GM23248 (cell line): ENCODE measurements at regions not wholly inside any gene's neighbourhood (a gene's known extent, or its start where the extent isn't known, plus 50 kb on each side); places are given as distances from the start of the nearest gene placed in this dataset.

Experiments used
- DNase-seq: peaks from one replicate; pipeline ENCODE4 v3.0.0-alpha.2; 2015
- H2AFZ ChIP-seq: fragments of 200-600 bp; sonication (generic); 2 replicates; pipeline ENCODE4 v1.6.1; 2016; ENCODE audit warnings: antibody characterized with exemption
- H3F3A ChIP-seq: fragments of 200-600 bp; sonication (generic); 2 replicates; pipeline ENCODE4 v1.6.1; 2016; ENCODE audit warnings: mild to moderate bottlenecking, antibody characterized with exemption, mixed run types; ENCODE audit not compliant: insufficient read depth
- H3K27ac ChIP-seq: fragments of 200-600 bp; sonication (generic); 2 replicates; pipeline ENCODE4 v1.5.1; 2016; ENCODE audit warnings: mild to moderate bottlenecking
- H3K27me3 ChIP-seq: fragments of 200-600 bp; sonication (generic); replicated peaks from 2 replicates; pipeline ENCODE4 v1.6.1; 2016; ENCODE audit warnings: mild to moderate bottlenecking; ENCODE audit not compliant: insufficient read depth
- H3K36me3 ChIP-seq: fragments of 200-600 bp; sonication (generic); 2 replicates; pipeline ENCODE4 v1.6.1; 2016; ENCODE audit warnings: low read depth, mild to moderate bottlenecking
- H3K4me1 ChIP-seq: fragments of 200-600 bp; sonication (generic); 2 replicates; pipeline ENCODE4 v1.6.1; 2016; ENCODE audit warnings: mild to moderate bottlenecking; ENCODE audit not compliant: insufficient read depth
- H3K4me2 ChIP-seq: fragments of 200-600 bp; sonication (generic); one replicate; pipeline ENCODE4 v1.6.1; 2016; ENCODE audit warnings: mild to moderate bottlenecking; ENCODE audit not compliant: unreplicated experiment
- H3K4me3 ChIP-seq: fragments of 200-600 bp; sonication (generic); 2 replicates; pipeline ENCODE4 v1.5.1; 2016; ENCODE audit warnings: mild to moderate bottlenecking
- H3K79me2 ChIP-seq: fragments of 200-600 bp; sonication (generic); 2 replicates; pipeline ENCODE4 v1.6.1; 2016; ENCODE audit warnings: mild to moderate bottlenecking; ENCODE audit not compliant: insufficient read depth
- H3K9ac ChIP-seq: fragments of 200-600 bp; sonication (generic); 2 replicates; pipeline ENCODE4 v1.6.1; 2016; ENCODE audit warnings: mild to moderate bottlenecking
- H3K9me2 ChIP-seq: fragments of 200-600 bp; sonication (generic); 2 replicates; pipeline ENCODE4 v1.6.1; 2016; ENCODE audit warnings: mixed run types, mild to moderate bottlenecking, moderate library complexity; ENCODE audit not compliant: insufficient read depth
- H3K9me3 ChIP-seq: fragments of 200-600 bp; sonication (generic); one replicate; pipeline ENCODE4 v1.6.1; 2017; ENCODE audit warnings: low read depth
- H4K20me1 ChIP-seq: fragments of 200-600 bp; sonication (generic); 2 replicates; pipeline ENCODE4 v1.6.0; 2016; ENCODE audit not compliant: insufficient read depth
- EZH2 ChIP-seq: fragments of 200-600 bp; sonication (generic); IDR thresholded peaks from 2 replicates; pipeline ENCODE4 v1.6.1; 2018; ENCODE audit warnings: antibody characterized with exemption, mild to moderate bottlenecking; ENCODE audit not compliant: insufficient read depth, poor library complexity, severe bottlenecking
- EZH2phosphoT487 ChIP-seq: fragments of 200-600 bp; sonication (generic); IDR thresholded peaks from 2 replicates; pipeline ENCODE4 v1.6.1; 2018; ENCODE audit warnings: antibody characterized with exemption, moderate library complexity, mild to moderate bottlenecking, low read depth; ENCODE audit not compliant: insufficient read depth
- WGBS, 2 experiments: methylation state at CpG; one replicate each; pipeline ENCODE4 v1.1.6; 2015 to 2017; ENCODE audit warnings: low lambda C conversion rate in 2 of 2, low coverage in 1 of 2; ENCODE audit errors: missing lambda C conversion rate in 2 of 2; 5-methylcytosine and 5-hydroxymethylcytosine counted together
- in situ Hi-C: fragments of 300-500 bp; cut with MboI; formaldehyde crosslinking; loops from 2 replicates; pipeline ENCODE4 v1.15.0; 2020

DNA sequence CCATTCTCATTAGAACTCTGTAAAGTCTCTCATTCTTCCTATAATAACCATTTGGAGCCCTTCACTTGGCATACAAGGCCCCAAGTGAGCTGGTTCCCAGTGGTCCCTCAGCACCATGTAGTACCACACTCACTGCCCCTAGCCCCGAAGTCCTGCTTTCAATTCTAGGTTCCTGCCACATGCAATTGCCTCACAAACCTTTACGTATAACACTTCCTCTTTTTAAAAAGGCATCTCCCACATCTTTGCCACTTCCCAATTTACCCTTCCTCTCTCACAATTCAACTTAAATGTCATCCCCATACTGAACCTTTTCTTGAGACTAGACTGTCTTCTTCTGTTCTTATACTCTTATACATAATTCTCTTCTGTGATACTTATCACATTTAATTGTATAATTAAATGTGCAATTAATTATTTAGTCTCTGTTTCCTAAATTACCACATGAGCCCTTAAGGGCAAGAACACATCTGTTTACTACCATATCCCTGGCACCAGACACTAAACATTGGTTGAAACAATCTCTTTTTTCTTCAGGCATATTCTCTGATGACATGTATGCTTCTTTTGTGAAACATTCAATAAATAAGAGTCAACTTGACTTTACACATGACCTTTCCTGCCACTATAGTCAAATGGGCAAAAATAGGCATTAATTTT is 304.0 kb downstream of the SPRY2 start:
- 78 to 85% methylated on average over 2 of the region's 2 CpGs for WGBS, 2 experiments
- peak overlapping the region; percentile 58 for H3K27ac ChIP-seq

DNA sequence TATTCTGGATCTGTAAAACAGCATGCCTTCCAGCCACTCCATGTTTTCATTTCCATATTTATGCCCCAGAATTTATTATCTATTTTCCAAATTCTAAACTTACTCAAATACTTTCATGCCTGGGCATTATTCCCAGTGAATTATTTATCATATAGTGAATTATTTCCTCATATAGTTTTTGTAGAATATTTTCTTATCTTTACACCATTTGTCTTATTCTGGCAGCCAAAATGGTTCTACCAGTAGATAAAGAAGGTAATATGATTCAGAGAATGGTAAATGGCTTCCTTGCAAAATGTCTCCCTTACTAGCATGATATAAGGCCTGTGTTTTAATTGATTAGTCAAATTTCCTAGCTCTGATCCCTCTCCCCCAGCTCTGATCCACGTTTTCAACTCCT is 305.8 kb downstream of the SPRY2 start:
- Histone ChIP-seq H3K4me3 (no peak overlapping the region), H3K9ac (no peak overlapping the region), H3K9me3 (no peaks in the 10 kb centered on the region), H3K27ac (no peak overlapping the region), H2AFZ (no peak overlapping the region), H3F3A (peaks cover 23% of the 10 kb centered on the region), H3K27me3 (no peaks in the 10 kb centered on the region), H3K79me2 (0 out of 2 replicates have a peak, but pooled peaks cover 6% of the 10 kb centered on the region), H3K4me2 (no peak overlapping the region), H3K9me2 (no peaks in the 10 kb centered on the region; the same call in 1 of the 2 replicates), H3K36me3 (no peaks in the 10 kb centered on the region), H4K20me1 (no peaks in the 10 kb centered on the region), H3K4me1 (peaks cover 26% of the 10 kb centered on the region)
- in situ Hi-C loops = no loop called here
- DNase-seq = no peak
- TF ChIP-seq EZH2phosphoT487 = no peak
- TF ChIP-seq EZH2 = no peak
- WGBS, 2 experiments = 93 to 100% methylated on average over 1 of the region's 1 CpG

More for the DNA sequence above, 304.0 kb downstream of the SPRY2 start:
- Histone ChIP-seq H3K4me2 (peak overlapping the region; percentile 39), H3K4me3 (no peak overlapping the region), H3F3A (peaks cover 35% of the 10 kb centered on the region), H3K9me2 (no peaks in the 10 kb centered on the region; the same call in 1 of the 2 replicates), H3K27me3 (no peaks in the 10 kb centered on the region), H2AFZ (no peak overlapping the region), H3K4me1 (peaks cover 39% of the 10 kb centered on the region), H4K20me1 (no peaks in the 10 kb centered on the region), H3K9me3 (no peaks in the 10 kb centered on the region), H3K9ac (0 out of 2 replicates have a peak overlapping the region, but pooled peaks have one; percentile 0), H3K36me3 (no peaks in the 10 kb centered on the region), H3K79me2 (0 out of 2 replicates have a peak, but pooled peaks cover 6% of the 10 kb centered on the region)
- in situ Hi-C loops = no loop called here
- TF ChIP-seq EZH2 = no peak
- no peak for TF ChIP-seq EZH2phosphoT487
- DNase-seq = no peak

DNA sequence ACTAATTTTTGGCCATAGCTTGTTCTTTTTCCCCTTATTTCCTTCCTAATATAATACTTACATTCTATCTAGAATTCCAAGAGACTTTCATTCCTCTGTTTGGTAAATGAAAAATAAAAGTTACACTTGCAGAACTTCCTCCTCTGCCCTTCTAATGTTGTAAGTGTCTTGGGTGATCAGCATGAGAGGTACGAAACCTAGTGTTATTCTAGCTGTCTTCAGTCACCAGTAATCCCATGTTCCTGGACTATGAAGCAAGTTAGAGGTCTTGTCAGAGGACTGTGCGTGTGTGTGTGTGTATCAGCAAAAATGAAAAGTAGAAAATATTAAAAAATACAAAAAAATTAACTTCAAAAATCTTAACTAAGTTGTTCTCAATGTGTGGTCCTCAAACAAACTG is 307.0 kb downstream of the SPRY2 start:
- DNase-seq = no peak
- Histone ChIP-seq H3K36me3 (no peaks in the 10 kb centered on the region), H3K27ac (no peak overlapping the region), H4K20me1 (no peaks in the 10 kb centered on the region), H3K4me2 (no peak overlapping the region), H3K79me2 (0 out of 2 replicates have a peak, but pooled peaks cover 3% of the 10 kb centered on the region), H3K9me3 (no peaks in the 10 kb centered on the region), H3K4me1 (peaks cover 19% of the 10 kb centered on the region), H3K9ac (no peak overlapping the region), H3K4me3 (no peak overlapping the region), H3K9me2 (no peaks in the 10 kb centered on the region; the same call in 1 of the 2 replicates), H3F3A (peaks cover 18% of the 10 kb centered on the region), H3K27me3 (no peaks in the 10 kb centered on the region), H2AFZ (no peak overlapping the region)
- in situ Hi-C loops = no loop called here
- TF ChIP-seq EZH2phosphoT487 (no peak), EZH2 (no peak)
- WGBS, 2 experiments = 98 to 100% methylated on average over 2 of the region's 2 CpGs

DNA sequence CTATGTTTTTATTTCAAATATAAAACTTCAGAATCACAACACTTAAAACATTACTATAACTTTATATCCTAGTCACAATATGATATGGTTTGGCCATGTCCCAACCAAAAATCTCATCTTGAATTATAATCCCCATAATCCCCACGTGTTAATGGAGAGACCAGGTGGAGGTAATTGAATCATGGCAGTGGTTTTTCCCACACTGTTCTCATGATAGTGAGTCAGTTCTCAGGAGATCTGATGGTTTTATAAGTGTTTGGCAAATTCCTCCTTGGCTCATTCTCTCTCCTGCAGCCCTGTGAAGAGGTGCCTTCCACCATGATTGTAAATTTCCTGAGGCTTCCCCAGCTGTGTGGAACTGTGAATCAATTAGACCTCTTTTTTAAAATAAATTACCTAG is 307.6 kb downstream of the SPRY2 start:
- no peak for TF ChIP-seq EZH2
- TF ChIP-seq EZH2phosphoT487 = no peak
- WGBS, 2 experiments = 35 to 42% methylated on average over 1 of the region's 1 CpG
- H3K36me3 ChIP-seq = no peaks in the 10 kb centered on the region
- H3K9me2 ChIP-seq = no peaks in the 10 kb centered on the region; the same call in 1 of the 2 replicates
- H3K9ac ChIP-seq = no peak overlapping the region
- in situ Hi-C loops = no loop called here
- no peak overlapping the region for H3K4me3 ChIP-seq
- no peaks in the 10 kb centered on the region for H3K9me3 ChIP-seq
- no peak overlapping the region for H3K27ac ChIP-seq
- H3K4me1 ChIP-seq = peaks cover 15% of the 10 kb centered on the region
- no peak overlapping the region for H3K4me2 ChIP-seq
- no peaks in the 10 kb centered on the region for H4K20me1 ChIP-seq
- H3K27me3 ChIP-seq = no peaks in the 10 kb centered on the region
- no peak for DNase-seq
- no peaks in the 10 kb centered on the region for H3K79me2 ChIP-seq
- no peak overlapping the region for H2AFZ ChIP-seq
- peaks cover 17% of the 10 kb centered on the region for H3F3A ChIP-seq
